Cardiac fibroblast (primary cell): ENCODE measurements at regions not wholly inside any gene's neighbourhood (a gene's known extent, or its start where the extent isn't known, plus 50 kb on each side); places are given as distances from the start of the nearest gene placed in this dataset.
"Not testable (repeated sequence)": the region's sequence is repeated elsewhere in the genome, so short reads cannot be mapped to it uniquely, and the experiment has no call there.

ENCODE experiments used
- DNase-seq, 2 donors: peaks; one replicate each; pipeline versions ENCODE4 v3.0.0 to v3.0.0-alpha.2; 2010; ENCODE audit warnings: low read depth in 2 of 2
- H3K4me3 ChIP-seq, 2 donors: replicated peaks in 1 of 2; 1 replicate in 1 of 2; 2 replicates in 1 of 2; pipeline ENCODE4 v1.5.1; 2011; ENCODE audit warnings: low read depth in 2 of 2, low read length in 2 of 2, mild to moderate bottlenecking in 2 of 2, moderate library complexity in 1 of 2
- CTCF ChIP-seq: IDR thresholded peaks from one replicate; pipeline ENCODE4 v1.5.1; 2011; ENCODE audit warnings: low read depth, mild to moderate bottlenecking, low read length, inconsistent platforms

GRCh38 chr14:25464772-25465171 is 414.8 kb upstream of the STXBP6 start:
- TF ChIP-seq CTCF = no peak
- no peak overlapping the region for H3K4me3 ChIP-seq
- DNase-seq = no peak

GRCh38 chr14:25464078-25464477 is 414.1 kb upstream of the STXBP6 start:
- TF ChIP-seq CTCF = no peak
- no peak overlapping the region for H3K4me3 ChIP-seq
- DNase-seq = no peak

- H3K4me3 ChIP-seq = no peak overlapping the region
- no peak for DNase-seq
- TF ChIP-seq CTCF = no peak
Measured at GRCh38 chr14:25463480-25463879, 413.5 kb upstream of the STXBP6 start.

- no peak overlapping the region for H3K4me3 ChIP-seq
- DNase-seq = no peak
- no peak for TF ChIP-seq CTCF
Measured at GRCh38 chr14:25461780-25462179, 411.8 kb upstream of the STXBP6 start.

- no peak for TF ChIP-seq CTCF
- no peak for DNase-seq
- H3K4me3 ChIP-seq = no peak overlapping the region
Measured at GRCh38 chr14:25444381-25444780, 394.4 kb upstream of the STXBP6 start.

GRCh38 chr14:25440382-25440781 is 390.4 kb upstream of the STXBP6 start:
- not testable (repeated sequence) for H3K4me3 ChIP-seq, DNase-seq

- no peak overlapping the region for H3K4me3 ChIP-seq
- no peak for TF ChIP-seq CTCF
- no peak for DNase-seq
Measured at GRCh38 chr14:25436906-25437305, 387.0 kb upstream of the STXBP6 start.
